H9 (cell line): ENCODE measurements at regions not wholly inside any gene's neighbourhood (a gene's known extent, or its start where the extent isn't known, plus 50 kb on each side); places are given as distances from the start of the nearest gene placed in this dataset.

Source experiments
- DNase-seq: peaks from one replicate; pipeline ENCODE4 v3.0.0-alpha.2; 2017
- H2AFZ ChIP-seq: one replicate; pipeline ENCODE4 v1.6.1; 2013; ENCODE audit warnings: mild to moderate bottlenecking, low read length, control low read depth, moderate library complexity
- H2AK5ac ChIP-seq: 2 replicates; pipeline ENCODE4 v1.6.1; 2013; ENCODE audit warnings: low read length, control low read depth, mixed read lengths; ENCODE audit not compliant: insufficient read length
- H2BK120ac ChIP-seq: one replicate; pipeline ENCODE4 v1.6.1; 2013; ENCODE audit warnings: low read depth, mild to moderate bottlenecking, low read length, control low read depth, inconsistent platforms; ENCODE audit not compliant: poor library complexity, severe bottlenecking
- H2BK12ac ChIP-seq: 2 replicates; pipeline ENCODE4 v1.6.1; 2013; ENCODE audit warnings: low read length, control low read depth, mixed read lengths, low read depth; ENCODE audit not compliant: insufficient read length
- H2BK15ac ChIP-seq: 2 replicates; pipeline ENCODE4 v1.6.1; 2013; ENCODE audit warnings: low read depth, low read length, control low read depth
- H2BK20ac ChIP-seq: one replicate; pipeline ENCODE4 v1.6.1; 2013; ENCODE audit warnings: low read depth, mild to moderate bottlenecking, low read length, control low read depth, inconsistent platforms; ENCODE audit not compliant: poor library complexity, severe bottlenecking
- H2BK5ac ChIP-seq: 2 replicates; pipeline ENCODE4 v1.6.1; 2013; ENCODE audit warnings: low read length, control low read depth, mixed read lengths; ENCODE audit not compliant: insufficient read length
- H3K14ac ChIP-seq: 2 replicates; pipeline ENCODE4 v1.6.1; 2013; ENCODE audit warnings: low read length, control low read depth; ENCODE audit not compliant: insufficient read depth
- H3K18ac ChIP-seq: 2 replicates; pipeline ENCODE4 v1.6.1; 2013; ENCODE audit warnings: low read depth, mild to moderate bottlenecking, mixed read lengths, low read length, control low read depth; ENCODE audit not compliant: insufficient read length
- H3K23ac ChIP-seq: 2 replicates; pipeline ENCODE4 v1.6.1; 2013; ENCODE audit warnings: low read length, control low read depth, mixed read lengths, low read depth; ENCODE audit not compliant: insufficient read length
- H3K23me2 ChIP-seq: 2 replicates; pipeline ENCODE4 v1.6.1; 2013; ENCODE audit warnings: low read depth, mild to moderate bottlenecking, mixed read lengths, low read length, control low read depth; ENCODE audit not compliant: insufficient read length, poor library complexity, severe bottlenecking
- H3K27ac ChIP-seq: 2 replicates; pipeline ENCODE4 v1.5.1; 2013; ENCODE audit warnings: low read length, control low read depth, mixed read lengths, low read depth; ENCODE audit not compliant: insufficient read length
- H3K27me3 ChIP-seq: 2 replicates; pipeline ENCODE4 v1.6.1; 2013; ENCODE audit warnings: low read length, control low read depth, inconsistent platforms; ENCODE audit not compliant: insufficient read depth
- H3K4ac ChIP-seq: 2 replicates; pipeline ENCODE4 v1.6.1; 2013; ENCODE audit warnings: low read depth, mild to moderate bottlenecking, control low read depth, inconsistent platforms, low read length, moderate library complexity
- H3K4me1 ChIP-seq: 2 replicates; pipeline ENCODE4 v1.6.1; 2013; ENCODE audit warnings: low read length, control low read depth, inconsistent platforms; ENCODE audit not compliant: insufficient read depth
- H3K4me2 ChIP-seq: 2 replicates; pipeline ENCODE4 v1.6.1; 2013; ENCODE audit warnings: low read length, control low read depth, mixed read lengths; ENCODE audit not compliant: insufficient read length, insufficient read depth
- H3K56ac ChIP-seq: 2 replicates; pipeline ENCODE4 v1.6.1; 2013; ENCODE audit warnings: low read depth, mild to moderate bottlenecking, mixed read lengths, low read length, control low read depth; ENCODE audit not compliant: insufficient read length
- H3K79me1 ChIP-seq: 2 replicates; pipeline ENCODE4 v1.6.1; 2013; ENCODE audit warnings: low read depth, mild to moderate bottlenecking, moderate library complexity, low read length, control low read depth, inconsistent platforms; ENCODE audit not compliant: insufficient read depth, poor library complexity, severe bottlenecking
- H3K79me2 ChIP-seq: 2 replicates; pipeline ENCODE4 v1.6.1; 2013; ENCODE audit warnings: low read length, control low read depth, inconsistent platforms; ENCODE audit not compliant: insufficient read depth
- H3K9ac ChIP-seq: 2 replicates; pipeline ENCODE4 v1.6.1; 2013; ENCODE audit warnings: low read length, control low read depth, mixed read lengths; ENCODE audit not compliant: insufficient read length; ENCODE audit errors: extremely low read depth
- H3K9me3 ChIP-seq: one replicate; pipeline ENCODE4 v1.6.1; 2013; ENCODE audit warnings: low read depth, low read length, inconsistent platforms; ENCODE audit not compliant: control insufficient read depth
- H3T11ph ChIP-seq: one replicate; pipeline ENCODE4 v1.6.1; 2013; ENCODE audit warnings: mild to moderate bottlenecking, low read length, control low read depth, inconsistent platforms
- H4K20me1 ChIP-seq: one replicate; pipeline ENCODE4 v1.6.1; 2013; ENCODE audit not compliant: control insufficient read depth, insufficient read length, insufficient read depth
- H4K5ac ChIP-seq: 2 replicates; pipeline ENCODE4 v1.6.1; 2013; ENCODE audit warnings: low read depth, mild to moderate bottlenecking, mixed read lengths, low read length, control low read depth; ENCODE audit not compliant: insufficient read length
- H4K8ac ChIP-seq: replicated peaks from 2 replicates; pipeline ENCODE4 v1.6.1; 2013; ENCODE audit warnings: low read length, control low read depth, mixed read lengths, low read depth; ENCODE audit not compliant: insufficient read length
- H4K91ac ChIP-seq: 2 replicates; pipeline ENCODE4 v1.6.1; 2013; ENCODE audit warnings: low read depth, mild to moderate bottlenecking, moderate library complexity, mixed read lengths, low read length, control low read depth; ENCODE audit not compliant: insufficient read length
- H3K27ac Mint-ChIP-seq, 3 experiments: 2 replicates in 2 of 3; 3 replicates in 1 of 3; pipeline ENCODE4 v1.8.0; 2020 to 2021; ENCODE audit warnings: mixed read lengths in 3 of 3, mild to moderate bottlenecking in 1 of 3, moderate library complexity in 1 of 3
- H3K27me3 Mint-ChIP-seq: 2 replicates; pipeline ENCODE4 v1.8.0; 2021; ENCODE audit warnings: low read depth, mild to moderate bottlenecking, moderate library complexity, mixed read lengths
- H3K36me3 Mint-ChIP-seq, 3 experiments: 2 replicates in 2 of 3; 3 replicates in 1 of 3; pipeline ENCODE4 v1.8.0; 2020 to 2021; ENCODE audit warnings: low read depth in 3 of 3, mixed read lengths in 3 of 3; ENCODE audit not compliant: insufficient read depth in 1 of 3
- H3K4me1 Mint-ChIP-seq, 2 experiments: 2 replicates each; pipeline ENCODE4 v1.8.0; 2020; ENCODE audit warnings: mixed read lengths in 2 of 2
- H3K4me3 Mint-ChIP-seq, 2 experiments: 2 replicates in 1 of 2; 3 replicates in 1 of 2; pipeline ENCODE4 v1.8.0; 2020 to 2021; ENCODE audit warnings: mild to moderate bottlenecking in 2 of 2, mixed read lengths in 2 of 2, moderate library complexity in 1 of 2
- H3K9me3 Mint-ChIP-seq, 2 experiments: 2 replicates in 1 of 2; 3 replicates in 1 of 2; pipeline ENCODE4 v1.8.0; 2020; ENCODE audit warnings: mild to moderate bottlenecking in 2 of 2, mixed read lengths in 2 of 2, moderate library complexity in 1 of 2
- WGBS: extraction: QIAGEN DNeasy Blood & Tissue Kit; methylation state at CpG from one replicate; pipeline ENCODE4 v1.1.7; 2013; ENCODE audit warnings: missing lambda C conversion rate, low lambda C conversion rate, mixed read lengths; ENCODE audit not compliant: insufficient read length; ENCODE audit errors: extremely low coverage; 5-methylcytosine and 5-hydroxymethylcytosine counted together
- TF ChIP-seq, protein P1 (sequence below): fragments of 200-600 bp; sonication (generic); conservative IDR thresholded peaks from 3 replicates; pipeline ENCODE4 v1.8.0; 2021; ENCODE audit warnings: antibody characterized with exemption, mild to moderate bottlenecking

DNA sequence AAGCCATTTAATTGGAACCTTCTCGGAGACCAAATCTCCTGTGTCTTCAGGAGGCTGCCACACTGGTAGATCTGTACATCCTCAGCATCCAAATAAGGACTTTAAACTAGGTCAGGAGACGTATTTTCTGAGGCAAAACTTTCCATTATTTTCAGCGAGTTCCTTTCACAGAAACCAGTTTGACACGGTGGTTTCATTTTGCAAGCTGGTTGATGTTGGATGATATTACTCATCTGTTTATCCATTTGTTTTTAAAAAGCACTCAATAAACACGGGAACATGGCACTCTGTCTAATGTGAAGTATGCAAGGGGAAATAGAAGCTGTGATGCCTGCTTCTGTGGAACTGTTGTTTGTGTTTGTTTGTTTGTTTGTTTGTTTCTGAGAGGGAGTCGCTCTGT, 199.6 kb downstream of the ERCC6L2 start:
- Histone ChIP-seq H4K8ac (no peak overlapping the region), H3K9ac (no peak overlapping the region), H3K23ac (no peak overlapping the region), H3K4ac (no peak overlapping the region), H3K4me2 (no peak overlapping the region), H2BK20ac (no peak overlapping the region), H3K23me2 (no peaks in the 10 kb centered on the region), H4K20me1 (peaks cover 2% of the 10 kb centered on the region), H2AK5ac (no peak overlapping the region), H2BK15ac (no peak overlapping the region), H4K91ac (no peak overlapping the region), H3K79me1 (no peaks in the 10 kb centered on the region), H2BK120ac (no peak overlapping the region), H3K56ac (no peak overlapping the region), H3T11ph (no peak overlapping the region), H3K18ac (no peak overlapping the region), H4K5ac (no peak overlapping the region), H3K4me1 (no peaks in the 10 kb centered on the region), H3K14ac (no peak overlapping the region), H2BK5ac (no peak overlapping the region), H3K27ac (no peak overlapping the region), H3K79me2 (no peaks in the 10 kb centered on the region), H3K9me3 (no peaks in the 10 kb centered on the region), H2AFZ (no peak overlapping the region), H2BK12ac (no peak overlapping the region), H3K27me3 (no peaks in the 10 kb centered on the region)
- Mint-ChIP-seq H3K27me3 (no peaks in the 10 kb centered on the region; the same call in 1 of the 2 replicates), H3K9me3 (no peaks in the 10 kb centered on the region), H3K27ac (no peak overlapping the region), H3K36me3 (no peaks in the 10 kb centered on the region), H3K4me1 (peaks cover 8 to 15% of the 10 kb centered on the region in 2 experiments; a peak in 3 of 4 replicates), H3K4me3 (no peak overlapping the region; a peak in 1 of 5 replicates)
- DNase-seq, result no peak
- WGBS, result no CpG with 5 or more reads among the region's 6 CpGs
- TF ChIP-seq, protein P1, sequence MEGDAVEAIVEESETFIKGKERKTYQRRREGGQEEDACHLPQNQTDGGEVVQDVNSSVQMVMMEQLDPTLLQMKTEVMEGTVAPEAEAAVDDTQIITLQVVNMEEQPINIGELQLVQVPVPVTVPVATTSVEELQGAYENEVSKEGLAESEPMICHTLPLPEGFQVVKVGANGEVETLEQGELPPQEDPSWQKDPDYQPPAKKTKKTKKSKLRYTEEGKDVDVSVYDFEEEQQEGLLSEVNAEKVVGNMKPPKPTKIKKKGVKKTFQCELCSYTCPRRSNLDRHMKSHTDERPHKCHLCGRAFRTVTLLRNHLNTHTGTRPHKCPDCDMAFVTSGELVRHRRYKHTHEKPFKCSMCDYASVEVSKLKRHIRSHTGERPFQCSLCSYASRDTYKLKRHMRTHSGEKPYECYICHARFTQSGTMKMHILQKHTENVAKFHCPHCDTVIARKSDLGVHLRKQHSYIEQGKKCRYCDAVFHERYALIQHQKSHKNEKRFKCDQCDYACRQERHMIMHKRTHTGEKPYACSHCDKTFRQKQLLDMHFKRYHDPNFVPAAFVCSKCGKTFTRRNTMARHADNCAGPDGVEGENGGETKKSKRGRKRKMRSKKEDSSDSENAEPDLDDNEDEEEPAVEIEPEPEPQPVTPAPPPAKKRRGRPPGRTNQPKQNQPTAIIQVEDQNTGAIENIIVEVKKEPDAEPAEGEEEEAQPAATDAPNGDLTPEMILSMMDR, result no peak
